ENCODE measurements at regions not wholly inside any gene's neighbourhood (a gene's known extent, or its start where the extent isn't known, plus 50 kb on each side); places are given as distances from the start of the nearest gene placed in this dataset.

DNA sequence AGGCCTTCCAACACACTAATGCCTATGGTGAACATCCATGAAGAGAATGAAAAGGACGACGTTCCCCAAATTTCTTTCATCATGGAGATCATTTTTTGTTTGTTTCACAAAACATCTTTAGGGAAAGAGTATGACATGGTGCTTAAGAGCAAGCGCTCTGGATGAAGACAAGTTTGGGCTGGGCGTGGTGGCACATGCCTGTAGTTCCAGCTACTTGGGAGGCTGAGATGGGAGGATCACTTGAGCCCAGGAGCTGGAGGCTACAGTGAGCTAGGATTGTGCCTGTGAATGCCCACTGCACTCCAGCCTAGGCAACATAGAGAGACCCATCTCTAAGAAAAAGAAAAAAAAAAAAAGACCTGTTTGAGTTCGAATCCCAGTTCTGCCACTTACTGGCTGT, 253.1 kb downstream of the PTPRU start:
- WGBS, 3 donors, result 89 to 92% (median 91%) methylated on average over 5 of the region's 5 CpGs
- no peaks in the 10 kb centered on the region for H3K9me3 ChIP-seq
- no peaks in the 10 kb centered on the region for H3K27me3 ChIP-seq
- no peaks in the 10 kb centered on the region for H3K4me1 ChIP-seq (ENCODE audit: insufficient read depth)
- no peak overlapping the region for H3K27ac ChIP-seq
- no peak overlapping the region for H3K4me3 ChIP-seq
- TF ChIP-seq, protein P1, sequence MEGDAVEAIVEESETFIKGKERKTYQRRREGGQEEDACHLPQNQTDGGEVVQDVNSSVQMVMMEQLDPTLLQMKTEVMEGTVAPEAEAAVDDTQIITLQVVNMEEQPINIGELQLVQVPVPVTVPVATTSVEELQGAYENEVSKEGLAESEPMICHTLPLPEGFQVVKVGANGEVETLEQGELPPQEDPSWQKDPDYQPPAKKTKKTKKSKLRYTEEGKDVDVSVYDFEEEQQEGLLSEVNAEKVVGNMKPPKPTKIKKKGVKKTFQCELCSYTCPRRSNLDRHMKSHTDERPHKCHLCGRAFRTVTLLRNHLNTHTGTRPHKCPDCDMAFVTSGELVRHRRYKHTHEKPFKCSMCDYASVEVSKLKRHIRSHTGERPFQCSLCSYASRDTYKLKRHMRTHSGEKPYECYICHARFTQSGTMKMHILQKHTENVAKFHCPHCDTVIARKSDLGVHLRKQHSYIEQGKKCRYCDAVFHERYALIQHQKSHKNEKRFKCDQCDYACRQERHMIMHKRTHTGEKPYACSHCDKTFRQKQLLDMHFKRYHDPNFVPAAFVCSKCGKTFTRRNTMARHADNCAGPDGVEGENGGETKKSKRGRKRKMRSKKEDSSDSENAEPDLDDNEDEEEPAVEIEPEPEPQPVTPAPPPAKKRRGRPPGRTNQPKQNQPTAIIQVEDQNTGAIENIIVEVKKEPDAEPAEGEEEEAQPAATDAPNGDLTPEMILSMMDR (IDR thresholded peaks at IDR 0.05), result no peak
- no peak for TF ChIP-seq EP300 (IDR thresholded peaks at IDR 0.05)
- no peak for TF ChIP-seq POLR2A (IDR thresholded peaks at IDR 0.05)
- no peak for DNase-seq
- no peaks in the 10 kb centered on the region for H3K36me3 ChIP-seq
- intact Hi-C loops (cut with DNase I), result no loop called here

- no peak for DNase-seq
- TF ChIP-seq, protein P1 (IDR thresholded peaks at IDR 0.05), result no peak
- no peak for TF ChIP-seq POLR2A (IDR thresholded peaks at IDR 0.05)
- no peak for TF ChIP-seq EP300 (IDR thresholded peaks at IDR 0.05)
- H3K9me3 ChIP-seq, result no peaks in the 10 kb centered on the region
- H3K4me3 ChIP-seq, result no peak overlapping the region
- H3K36me3 ChIP-seq, result no peaks in the 10 kb centered on the region
- no peak overlapping the region for H3K27ac ChIP-seq
- H3K27me3 ChIP-seq, result no peaks in the 10 kb centered on the region
- H3K4me1 ChIP-seq (ENCODE audit: insufficient read depth), result no peaks in the 10 kb centered on the region
- 67 to 76% (median 76%) methylated on average over 11 of the region's 11 CpGs for WGBS, 3 donors
- intact Hi-C loops (cut with DNase I), result no loop called here
Measured at GRCh38 chr1:29488794-29489311, 252.5 kb downstream of the PTPRU start.

DNA sequence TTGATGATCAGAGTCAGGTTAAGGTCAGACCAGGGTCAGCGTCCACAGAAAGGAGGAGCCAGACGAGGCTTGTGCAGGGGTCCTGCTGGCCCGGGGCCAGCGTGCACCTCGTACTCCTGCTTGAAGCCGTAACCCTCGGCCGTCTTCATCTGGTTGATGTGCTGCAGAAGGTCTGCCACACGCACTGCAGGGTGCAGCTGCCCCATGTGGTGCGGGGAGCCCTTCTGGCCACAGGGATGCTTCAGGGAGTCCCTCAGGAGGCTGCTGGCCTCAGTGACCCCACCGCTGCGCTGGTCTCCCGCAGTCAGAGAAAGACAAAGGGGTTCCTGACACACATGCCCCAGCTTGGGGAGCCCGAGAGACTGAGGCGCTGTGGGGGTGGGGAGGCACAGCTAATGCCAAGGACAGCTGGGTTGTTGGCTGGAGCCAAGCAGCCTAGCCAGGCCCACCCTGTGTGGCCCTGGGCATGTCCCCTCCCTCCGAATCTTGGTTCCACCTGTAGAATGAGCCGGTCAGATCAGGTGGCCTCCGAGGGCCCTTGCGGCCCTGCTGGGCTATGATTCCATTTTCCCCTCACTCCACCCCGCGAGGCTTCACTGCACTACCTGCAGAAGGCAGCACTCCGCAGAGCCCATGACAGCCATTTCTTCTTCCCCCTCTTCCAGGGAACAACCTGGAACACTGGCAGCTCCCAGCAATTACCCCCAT, 251.9 kb downstream of the PTPRU start:
- no peaks in the 10 kb centered on the region for H3K36me3 ChIP-seq
- no peak for DNase-seq
- intact Hi-C loops (cut with DNase I), result no loop called here
- WGBS, 3 donors, result 76 to 84% (median 78%) methylated on average over 19 to 22 of the region's 22 CpGs
- no peak overlapping the region for H3K4me3 ChIP-seq
- no peaks in the 10 kb centered on the region for H3K27me3 ChIP-seq
- TF ChIP-seq, protein P1 (IDR thresholded peaks at IDR 0.05), result no peak
- TF ChIP-seq EP300 (IDR thresholded peaks at IDR 0.05) (no peak), POLR2A (IDR thresholded peaks at IDR 0.05) (no peak)
- no peak overlapping the region for H3K27ac ChIP-seq
- H3K4me1 ChIP-seq (ENCODE audit: insufficient read depth), result no peaks in the 10 kb centered on the region
- H3K9me3 ChIP-seq, result no peaks in the 10 kb centered on the region

DNA sequence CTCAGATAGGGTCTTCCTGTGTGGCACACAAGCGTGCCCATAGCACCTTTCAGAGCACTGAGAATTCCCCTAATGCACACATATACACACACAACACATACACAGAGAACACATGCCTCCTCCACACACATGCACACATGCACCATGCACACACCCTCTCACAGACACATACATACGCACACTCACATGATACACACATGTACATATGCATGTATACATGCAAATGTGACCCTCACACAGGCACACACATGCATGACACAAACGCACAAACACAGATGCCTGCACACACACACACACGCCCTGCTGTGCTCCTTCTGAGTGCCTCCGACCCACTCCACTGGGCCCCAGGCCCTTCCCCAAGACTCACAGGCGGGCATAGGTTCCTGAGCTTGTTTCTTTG, 251.0 kb downstream of the PTPRU start:
- intact Hi-C loops (cut with DNase I), result no loop called here
- Histone ChIP-seq H3K27ac (no peak overlapping the region), H3K36me3 (no peaks in the 10 kb centered on the region), H3K27me3 (no peaks in the 10 kb centered on the region), H3K4me3 (no peak overlapping the region), H3K9me3 (no peaks in the 10 kb centered on the region), H3K4me1 (ENCODE audit: insufficient read depth) (no peaks in the 10 kb centered on the region)
- no peak for DNase-seq
- 87 to 94% (median 91%) methylated on average over 6 of the region's 6 CpGs for WGBS, 3 donors
- no peak for TF ChIP-seq POLR2A (IDR thresholded peaks at IDR 0.05)
- no peak for TF ChIP-seq EP300 (IDR thresholded peaks at IDR 0.05)
- TF ChIP-seq, protein P1 (IDR thresholded peaks at IDR 0.05), result no peak

Measured in ovary (tissue), 7 donors.